Suprapubic skin (tissue), 4 donors: ENCODE measurements at regions not wholly inside any gene's neighbourhood (a gene's known extent, or its start where the extent isn't known, plus 50 kb on each side); places are given as distances from the start of the nearest gene placed in this dataset.

ENCODE experiments used
- POLR2A ChIP-seq, 2 donors: fragments of 450-650 bp; IDR thresholded peaks; one replicate each; pipeline ENCODE4 v1.6.1; 2017; ENCODE audit warnings: antibody characterized with exemption in 2 of 2, mild to moderate bottlenecking in 2 of 2, moderate library complexity in 2 of 2
- POLR2AphosphoS5 ChIP-seq, 3 donors: sonication (generic); formaldehyde crosslinking; IDR thresholded peaks; one replicate each; pipeline ENCODE4 v1.6.1; 2017; ENCODE audit warnings: antibody characterized with exemption in 3 of 3
- TF ChIP-seq, protein P1 (sequence below), 2 donors: fragments of 200-600 bp in 1 of 2; fragments of 450-650 bp in 1 of 2; sonication (generic) in 1 of 2; IDR thresholded peaks; one replicate each; pipeline ENCODE4 v1.5.1; 2016 to 2019; ENCODE audit warnings: antibody characterized with exemption in 2 of 2, mild to moderate bottlenecking in 1 of 2, moderate library complexity in 1 of 2

DNA sequence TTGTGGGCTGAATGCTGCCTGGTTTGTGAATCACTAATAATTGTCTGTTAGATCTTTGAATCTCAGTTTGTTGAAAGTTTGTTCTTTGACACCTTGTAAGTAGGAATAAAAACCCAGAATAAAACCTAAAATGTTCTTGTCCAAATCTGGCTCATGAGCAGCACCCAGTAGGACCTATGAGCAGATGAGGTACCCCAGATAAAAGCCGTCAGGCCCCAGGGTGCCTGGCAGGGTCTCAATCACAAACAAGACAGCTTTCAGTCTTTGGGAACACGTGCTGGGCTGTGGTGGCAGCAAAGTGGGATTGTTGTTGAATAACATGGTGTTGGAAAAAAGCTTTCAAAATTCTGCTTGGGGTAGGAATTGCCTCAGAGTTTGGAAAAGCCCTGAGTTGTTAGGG, 52.1 kb upstream of the ECI2 start:
- TF ChIP-seq, protein P1, sequence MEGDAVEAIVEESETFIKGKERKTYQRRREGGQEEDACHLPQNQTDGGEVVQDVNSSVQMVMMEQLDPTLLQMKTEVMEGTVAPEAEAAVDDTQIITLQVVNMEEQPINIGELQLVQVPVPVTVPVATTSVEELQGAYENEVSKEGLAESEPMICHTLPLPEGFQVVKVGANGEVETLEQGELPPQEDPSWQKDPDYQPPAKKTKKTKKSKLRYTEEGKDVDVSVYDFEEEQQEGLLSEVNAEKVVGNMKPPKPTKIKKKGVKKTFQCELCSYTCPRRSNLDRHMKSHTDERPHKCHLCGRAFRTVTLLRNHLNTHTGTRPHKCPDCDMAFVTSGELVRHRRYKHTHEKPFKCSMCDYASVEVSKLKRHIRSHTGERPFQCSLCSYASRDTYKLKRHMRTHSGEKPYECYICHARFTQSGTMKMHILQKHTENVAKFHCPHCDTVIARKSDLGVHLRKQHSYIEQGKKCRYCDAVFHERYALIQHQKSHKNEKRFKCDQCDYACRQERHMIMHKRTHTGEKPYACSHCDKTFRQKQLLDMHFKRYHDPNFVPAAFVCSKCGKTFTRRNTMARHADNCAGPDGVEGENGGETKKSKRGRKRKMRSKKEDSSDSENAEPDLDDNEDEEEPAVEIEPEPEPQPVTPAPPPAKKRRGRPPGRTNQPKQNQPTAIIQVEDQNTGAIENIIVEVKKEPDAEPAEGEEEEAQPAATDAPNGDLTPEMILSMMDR (IDR thresholded peaks at IDR 0.05): no peak
- no peak for TF ChIP-seq POLR2AphosphoS5 (IDR thresholded peaks at IDR 0.05)
- no peak for TF ChIP-seq POLR2A (IDR thresholded peaks at IDR 0.05)
